Stomach (tissue), 4 donors: ENCODE measurements at regions not wholly inside any gene's neighbourhood (a gene's known extent, or its start where the extent isn't known, plus 50 kb on each side); places are given as distances from the start of the nearest gene placed in this dataset.

Source experiments
- CTCF ChIP-seq, 7 experiments: fragments of 450-650 bp in 4 of 7; fragments of 200-600 bp in 3 of 7; sonication (generic) in 3 of 7; IDR thresholded peaks; one replicate each; pipeline ENCODE4 v1.5.1; 2016 to 2019; ENCODE audit warnings: antibody characterized with exemption in 7 of 7, control low read depth in 2 of 7, mild to moderate bottlenecking in 1 of 7
- POLR2A ChIP-seq, 4 donors: fragments of 450-650 bp; IDR thresholded peaks; one replicate each; pipeline ENCODE4 v1.6.1; 2016; ENCODE audit warnings: antibody characterized with exemption in 4 of 4, control low read depth in 2 of 4, mild to moderate bottlenecking in 1 of 4, moderate library complexity in 1 of 4
- POLR2AphosphoS5 ChIP-seq, 3 donors: sonication (generic); formaldehyde crosslinking; IDR thresholded peaks; one replicate each; pipeline ENCODE4 v1.6.1; 2016; ENCODE audit warnings: antibody characterized with exemption in 3 of 3

GRCh38 chr2:4420032-4420431 lies 716.7 kb downstream of the DCDC2C start:
- TF ChIP-seq CTCF (IDR thresholded peaks at IDR 0.05) (no peak), POLR2A (IDR thresholded peaks at IDR 0.05) (no peak), POLR2AphosphoS5 (IDR thresholded peaks at IDR 0.05) (no peak)
